ENCODE measurements at regions not wholly inside any gene's neighbourhood (a gene's known extent, or its start where the extent isn't known, plus 50 kb on each side); places are given as distances from the start of the nearest gene placed in this dataset.

DNA sequence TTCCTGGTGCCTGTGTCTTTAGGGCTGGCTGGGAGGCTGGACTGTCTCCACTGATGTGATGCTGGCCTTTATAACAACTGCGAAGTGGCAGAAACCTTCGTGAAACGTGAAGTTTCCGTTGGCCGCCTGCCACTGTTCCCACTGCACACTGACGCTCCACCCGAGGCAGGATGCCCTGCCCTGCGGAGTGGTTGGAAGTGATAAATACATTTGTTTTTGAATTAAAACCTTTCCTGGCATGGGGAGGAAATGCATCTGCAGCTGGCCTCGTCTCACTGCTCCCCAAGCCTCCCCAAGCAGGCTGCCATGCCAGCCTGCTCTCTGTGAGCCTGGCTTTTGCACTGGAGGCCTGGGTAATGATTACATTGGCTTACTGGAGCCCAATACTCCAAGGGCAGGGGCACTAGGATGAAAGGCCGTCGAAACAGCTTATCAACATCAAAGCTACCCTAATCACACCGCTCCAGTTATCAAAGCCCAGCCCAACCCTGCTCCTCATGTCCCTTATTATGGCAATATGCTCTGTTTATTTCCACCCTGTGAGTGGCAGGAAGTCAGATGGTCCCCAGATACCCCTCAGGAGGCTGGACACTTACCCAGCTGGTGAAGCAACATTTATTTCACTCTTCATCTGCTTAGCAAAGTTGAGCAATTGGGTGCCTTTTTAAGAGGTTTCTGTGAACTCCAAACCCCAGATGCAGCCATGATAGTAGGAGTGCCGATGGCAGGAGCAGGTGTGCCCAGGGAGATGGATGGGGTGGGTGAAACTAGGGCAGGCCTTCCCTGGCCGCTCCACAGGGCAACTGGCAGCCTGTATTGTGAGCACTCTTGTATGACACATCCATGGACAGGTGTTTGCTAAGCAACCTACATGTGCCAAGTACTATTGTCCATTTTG lies 97.4 kb upstream of the ITGA6 start:
- CTCF ChIA-PET = no interaction called here
- Histone ChIP-seq H4K20me1 (ENCODE audit: insufficient read depth) (no peaks in the 10 kb centered on the region), H3K9me2 (no peaks in the 10 kb centered on the region), H3K27ac (ENCODE audit: low read depth in 2 of 2, low read length in 1 of 2) (no peak overlapping the region), H3K79me2 (ENCODE audit: insufficient read depth) (no peaks in the 10 kb centered on the region), H3K4me1 (ENCODE audit: control insufficient read depth in 1 of 2, insufficient read depth in 2 of 2, low read depth in 1 of 2, low read length in 1 of 2) (peaks cover 0 to 2% of the 10 kb centered on the region in 2 experiments; a peak in 1 of 4 replicates), H3F3A (replicated peaks; ENCODE audit: insufficient read depth) (peaks cover 11% of the 10 kb centered on the region), H3K27me3 (ENCODE audit: insufficient read depth) (no peaks in the 10 kb centered on the region), H3K9me3 (no peaks in the 10 kb centered on the region), H2AFZ (ENCODE audit: low read depth) (no peak overlapping the region), H3K4me2 (no peak overlapping the region), H3K36me3 (replicated peaks in 1 of 2; ENCODE audit: control insufficient read depth in 1 of 2, insufficient read depth in 2 of 2, low read length in 1 of 2) (no peaks in the 10 kb centered on the region), H3K4me3 (ENCODE audit: low read depth in 2 of 2, low read length in 1 of 2) (no peak overlapping the region), H3K9ac (no peak overlapping the region)
- 83% methylated on average over 13 of the region's 14 CpGs for WGBS (ENCODE audit: low lambda C conversion rate)
- TF ChIP-seq EP300 (IDR thresholded peaks at IDR 0.05; ENCODE audit: borderline replicate concordance in 1 of 2, low read depth in 1 of 2, low read length in 1 of 2) (no peak), POLR2AphosphoS5 (IDR thresholded peaks at IDR 0.05; ENCODE audit: low read depth, low read length) (no peak), MEF2A (IDR thresholded peaks at IDR 0.05; ENCODE audit: borderline replicate concordance, low read depth) (no peak), EZH2phosphoT487 (IDR thresholded peaks at IDR 0.05; ENCODE audit: borderline replicate concordance, low read depth) (no peak), TAF1 (IDR thresholded peaks at IDR 0.05; ENCODE audit: borderline replicate concordance, low read depth, low read length) (no peak), SMC3 (IDR thresholded peaks at IDR 0.05; ENCODE audit: low read depth, low read length) (no peak), TCF12 (IDR thresholded peaks at IDR 0.05) (no peak), YY1 (IDR thresholded peaks at IDR 0.05; ENCODE audit: low read depth) (no peak), GATA2 (CRISPR knock-in tag; IDR thresholded peaks at IDR 0.05) (no peak), FOSL2 (IDR thresholded peaks at IDR 0.05; ENCODE audit: borderline replicate concordance, low read depth) (no peak), SIN3A (IDR thresholded peaks at IDR 0.05; ENCODE audit: borderline replicate concordance, low read depth, low read length) (no peak), FOXM1 (IDR thresholded peaks at IDR 0.05; ENCODE audit: low read depth) (no peak), NRF1 (IDR thresholded peaks at IDR 0.05; ENCODE audit: low read depth, low read length) (no peak), GABPA (IDR thresholded peaks at IDR 0.05; ENCODE audit: low read depth) (no peak), MXI1 (IDR thresholded peaks at IDR 0.05; ENCODE audit: low read depth, low read length) (no peak), ELF1 (IDR thresholded peaks at IDR 0.05) (no peak)
- TF ChIP-seq, protein P1, sequence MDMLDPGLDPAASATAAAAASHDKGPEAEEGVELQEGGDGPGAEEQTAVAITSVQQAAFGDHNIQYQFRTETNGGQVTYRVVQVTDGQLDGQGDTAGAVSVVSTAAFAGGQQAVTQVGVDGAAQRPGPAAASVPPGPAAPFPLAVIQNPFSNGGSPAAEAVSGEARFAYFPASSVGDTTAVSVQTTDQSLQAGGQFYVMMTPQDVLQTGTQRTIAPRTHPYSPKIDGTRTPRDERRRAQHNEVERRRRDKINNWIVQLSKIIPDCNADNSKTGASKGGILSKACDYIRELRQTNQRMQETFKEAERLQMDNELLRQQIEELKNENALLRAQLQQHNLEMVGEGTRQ (IDR thresholded peaks at IDR 0.05; ENCODE audit: borderline replicate concordance, low read depth, low read length) = no peak
- TF ChIP-seq, protein P2, sequence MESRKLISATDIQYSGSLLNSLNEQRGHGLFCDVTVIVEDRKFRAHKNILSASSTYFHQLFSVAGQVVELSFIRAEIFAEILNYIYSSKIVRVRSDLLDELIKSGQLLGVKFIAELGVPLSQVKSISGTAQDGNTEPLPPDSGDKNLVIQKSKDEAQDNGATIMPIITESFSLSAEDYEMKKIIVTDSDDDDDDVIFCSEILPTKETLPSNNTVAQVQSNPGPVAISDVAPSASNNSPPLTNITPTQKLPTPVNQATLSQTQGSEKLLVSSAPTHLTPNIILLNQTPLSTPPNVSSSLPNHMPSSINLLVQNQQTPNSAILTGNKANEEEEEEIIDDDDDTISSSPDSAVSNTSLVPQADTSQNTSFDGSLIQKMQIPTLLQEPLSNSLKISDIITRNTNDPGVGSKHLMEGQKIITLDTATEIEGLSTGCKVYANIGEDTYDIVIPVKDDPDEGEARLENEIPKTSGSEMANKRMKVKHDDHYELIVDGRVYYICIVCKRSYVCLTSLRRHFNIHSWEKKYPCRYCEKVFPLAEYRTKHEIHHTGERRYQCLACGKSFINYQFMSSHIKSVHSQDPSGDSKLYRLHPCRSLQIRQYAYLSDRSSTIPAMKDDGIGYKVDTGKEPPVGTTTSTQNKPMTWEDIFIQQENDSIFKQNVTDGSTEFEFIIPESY (IDR thresholded peaks at IDR 0.05; ENCODE audit: borderline replicate concordance, low read depth) = no peak
- TF ChIP-seq, protein P3, sequence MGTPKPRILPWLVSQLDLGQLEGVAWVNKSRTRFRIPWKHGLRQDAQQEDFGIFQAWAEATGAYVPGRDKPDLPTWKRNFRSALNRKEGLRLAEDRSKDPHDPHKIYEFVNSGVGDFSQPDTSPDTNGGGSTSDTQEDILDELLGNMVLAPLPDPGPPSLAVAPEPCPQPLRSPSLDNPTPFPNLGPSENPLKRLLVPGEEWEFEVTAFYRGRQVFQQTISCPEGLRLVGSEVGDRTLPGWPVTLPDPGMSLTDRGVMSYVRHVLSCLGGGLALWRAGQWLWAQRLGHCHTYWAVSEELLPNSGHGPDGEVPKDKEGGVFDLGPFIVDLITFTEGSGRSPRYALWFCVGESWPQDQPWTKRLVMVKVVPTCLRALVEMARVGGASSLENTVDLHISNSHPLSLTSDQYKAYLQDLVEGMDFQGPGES (IDR thresholded peaks at IDR 0.05; ENCODE audit: low read depth, low read length) = no peak
- TF ChIP-seq, protein P4, sequence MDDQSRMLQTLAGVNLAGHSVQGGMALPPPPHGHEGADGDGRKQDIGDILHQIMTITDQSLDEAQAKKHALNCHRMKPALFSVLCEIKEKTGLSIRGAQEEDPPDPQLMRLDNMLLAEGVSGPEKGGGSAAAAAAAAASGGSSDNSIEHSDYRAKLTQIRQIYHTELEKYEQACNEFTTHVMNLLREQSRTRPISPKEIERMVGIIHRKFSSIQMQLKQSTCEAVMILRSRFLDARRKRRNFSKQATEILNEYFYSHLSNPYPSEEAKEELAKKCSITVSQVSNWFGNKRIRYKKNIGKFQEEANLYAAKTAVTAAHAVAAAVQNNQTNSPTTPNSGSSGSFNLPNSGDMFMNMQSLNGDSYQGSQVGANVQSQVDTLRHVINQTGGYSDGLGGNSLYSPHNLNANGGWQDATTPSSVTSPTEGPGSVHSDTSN (IDR thresholded peaks at IDR 0.05) = no peak
- POLR2A ChIA-PET = no interaction called here
- DNase-seq = no peak
